Neural cell (in vitro differentiated cells): ENCODE measurements at regions not wholly inside any gene's neighbourhood (a gene's known extent, or its start where the extent isn't known, plus 50 kb on each side); places are given as distances from the start of the nearest gene placed in this dataset.

Source experiments
- H2AFZ ChIP-seq: fragments of 200-600, 300-800 bp; sonication (generic), shearing (Covaris generic); 2 replicates; pipeline ENCODE4 v1.6.0; 2014; ENCODE audit warnings: low read depth, mild to moderate bottlenecking, antibody characterized with exemption, low read length, moderate library complexity
- H3F3A ChIP-seq: fragments of 200-600 bp; shearing (Covaris generic); 2 replicates; pipeline ENCODE4 v1.6.1; 2016; ENCODE audit warnings: mild to moderate bottlenecking, moderate library complexity, mixed read lengths, antibody characterized with exemption, low read length; ENCODE audit not compliant: insufficient read depth, poor library complexity, severe bottlenecking
- H3K27ac ChIP-seq: fragments of 200-600, 300-800 bp; sonication (generic), shearing (Covaris generic); 2 replicates; pipeline ENCODE4 v1.5.1; 2014; ENCODE audit warnings: mild to moderate bottlenecking, low read length, moderate library complexity
- H3K27me3 ChIP-seq: fragments of 300-800, 200-600 bp; sonication (generic), shearing (Covaris generic); 2 replicates; pipeline ENCODE4 v1.6.0; 2014; ENCODE audit warnings: mild to moderate bottlenecking, low read depth, low read length, moderate library complexity; ENCODE audit not compliant: insufficient read depth
- H3K36me3 ChIP-seq: fragments of 300-800, 200-600 bp; sonication (generic), shearing (Covaris generic); 2 replicates; pipeline ENCODE4 v1.5.1; 2014; ENCODE audit warnings: mild to moderate bottlenecking, antibody characterized with exemption, low read length, moderate library complexity; ENCODE audit not compliant: insufficient read depth
- H3K4me2 ChIP-seq: fragments of 300-800, 200-600 bp; sonication (generic), shearing (Covaris generic); 2 replicates; pipeline ENCODE4 v1.6.0; 2014; ENCODE audit warnings: mild to moderate bottlenecking, low read length
- H3K4me3 ChIP-seq: fragments of 300-800, 200-600 bp; sonication (generic), shearing (Covaris generic); 2 replicates; pipeline ENCODE4 v1.5.1; 2014; ENCODE audit warnings: mild to moderate bottlenecking, low read length, moderate library complexity
- H3K79me2 ChIP-seq: fragments of 200-600 bp; shearing (Covaris generic); replicated peaks from 2 replicates; pipeline ENCODE4 v1.6.0; 2014; ENCODE audit warnings: mild to moderate bottlenecking, low read length, moderate library complexity; ENCODE audit not compliant: insufficient read depth
- H3K9ac ChIP-seq: fragments of 300-800, 200-600 bp; sonication (generic), shearing (Covaris generic); 2 replicates; pipeline ENCODE4 v1.6.1; 2016; ENCODE audit warnings: mild to moderate bottlenecking, low read length, mixed read lengths
- H3K9me2 ChIP-seq: fragments of 200-600 bp; shearing (Covaris generic); 2 replicates; pipeline ENCODE4 v1.6.1; 2016; ENCODE audit warnings: mild to moderate bottlenecking, low read length, mixed read lengths; ENCODE audit not compliant: insufficient read depth
- H3K9me3 ChIP-seq: fragments of 200-600, 300-800 bp; sonication (generic), shearing (Covaris generic); 2 replicates; pipeline ENCODE4 v1.6.1; 2016; ENCODE audit warnings: mild to moderate bottlenecking, mixed run types, low read length, moderate library complexity, mixed read lengths
- H4K20me1 ChIP-seq: fragments of 200-600 bp; shearing (Covaris generic); 2 replicates; pipeline ENCODE4 v1.6.1; 2016; ENCODE audit warnings: mild to moderate bottlenecking, mixed run types; ENCODE audit not compliant: insufficient read depth
- CTCF ChIP-seq: fragments of 450-650 bp; IDR thresholded peaks from 2 replicates; pipeline ENCODE4 v1.5.1; 2014; ENCODE audit warnings: antibody characterized with exemption, mild to moderate bottlenecking, moderate library complexity; ENCODE audit not compliant: poor library complexity, severe bottlenecking
- EP300 ChIP-seq: fragments of 450-650 bp; conservative IDR thresholded peaks from 2 replicates; pipeline ENCODE4 v1.6.1; 2014; ENCODE audit warnings: antibody characterized with exemption, mild to moderate bottlenecking, moderate library complexity; ENCODE audit not compliant: poor library complexity, severe bottlenecking
- EZH2 ChIP-seq: fragments of 200-600, 300-800 bp; shearing (Covaris generic), sonication (generic); IDR thresholded peaks from 2 replicates; pipeline ENCODE4 v1.6.1; 2014; ENCODE audit warnings: antibody characterized with exemption, low read length, borderline replicate concordance, mild to moderate bottlenecking; ENCODE audit not compliant: insufficient read depth, poor library complexity, severe bottlenecking
- MXI1 ChIP-seq: fragments of 450-650 bp; conservative IDR thresholded peaks from 2 replicates; pipeline ENCODE4 v1.6.1; 2014; ENCODE audit warnings: antibody characterized with exemption, mild to moderate bottlenecking; ENCODE audit not compliant: poor library complexity, severe bottlenecking
- POLR2AphosphoS5 ChIP-seq: IDR thresholded peaks from 2 replicates; pipeline ENCODE4 v1.6.1; 2012
- RAD21 ChIP-seq: fragments of 450-650 bp; conservative IDR thresholded peaks from 2 replicates; pipeline ENCODE4 v1.6.1; 2014; ENCODE audit warnings: antibody characterized with exemption, mild to moderate bottlenecking, moderate library complexity
- REST ChIP-seq: IDR thresholded peaks from 2 replicates; pipeline ENCODE4 v1.6.1; 2012; ENCODE audit warnings: borderline replicate concordance
- SMC3 ChIP-seq: fragments of 450-650 bp; conservative IDR thresholded peaks from 2 replicates; pipeline ENCODE4 v1.6.1; 2014; ENCODE audit warnings: antibody characterized with exemption, mild to moderate bottlenecking, moderate library complexity; ENCODE audit not compliant: poor library complexity
- TAF1 ChIP-seq: IDR thresholded peaks from 2 replicates; pipeline ENCODE4 v1.6.1; 2012; ENCODE audit warnings: low read depth

DNA sequence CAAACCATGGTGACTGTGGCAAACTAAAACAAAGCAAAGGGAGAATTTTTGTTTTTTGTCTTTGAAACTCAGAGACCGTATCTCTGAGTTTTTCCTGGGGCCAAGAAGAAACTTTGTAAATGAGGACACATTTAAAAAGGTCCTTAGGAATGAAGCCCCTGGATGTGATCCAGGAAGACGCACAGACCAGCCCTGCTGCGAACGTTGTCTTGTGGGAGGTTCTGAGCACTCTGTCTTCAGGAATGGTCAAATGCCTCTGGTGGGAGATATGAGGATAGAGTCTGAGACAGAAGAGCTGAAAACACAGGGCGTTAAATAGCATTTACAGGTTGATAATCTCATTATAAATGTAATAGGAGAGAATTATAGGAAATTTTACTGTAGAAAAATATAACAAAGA is 893.5 kb upstream of the KLHL29 start:
- Histone ChIP-seq H3K36me3 (no peaks in the 10 kb centered on the region), H3K4me2 (no peak overlapping the region), H3K27ac (no peak overlapping the region)

DNA sequence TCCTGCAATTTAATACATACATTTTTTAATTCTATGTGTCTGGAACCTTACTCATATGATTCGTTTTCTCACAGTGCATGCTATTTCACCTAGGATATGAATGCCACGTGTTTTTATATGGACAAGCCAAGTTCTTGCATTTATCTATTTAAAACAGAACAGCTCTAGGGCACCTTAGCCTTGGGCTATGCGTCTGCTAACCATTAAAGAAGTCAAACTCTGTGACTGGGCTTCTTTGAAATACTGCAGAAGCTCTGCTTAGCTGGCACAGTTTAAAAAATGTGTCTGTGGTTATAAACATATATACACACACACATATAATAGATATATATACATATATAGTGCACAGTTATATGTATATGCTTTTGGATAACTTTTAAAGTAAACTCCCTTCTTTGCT is 890.8 kb upstream of the KLHL29 start:
- no peaks in the 10 kb centered on the region for H3K27me3 ChIP-seq
- H3K79me2 ChIP-seq, result no peaks in the 10 kb centered on the region
- no peak overlapping the region for H3K27ac ChIP-seq
- H3F3A ChIP-seq, result no peaks in the 10 kb centered on the region
- no peaks in the 10 kb centered on the region for H3K9me2 ChIP-seq
- no peak overlapping the region for H3K4me2 ChIP-seq
- no peak overlapping the region for H3K4me3 ChIP-seq
- no peak overlapping the region for H3K9ac ChIP-seq
- no peak for TF ChIP-seq SMC3
- H3K36me3 ChIP-seq, result no peaks in the 10 kb centered on the region
- H2AFZ ChIP-seq, result no peak overlapping the region
- no peaks in the 10 kb centered on the region for H3K9me3 ChIP-seq
- H4K20me1 ChIP-seq, result no peaks in the 10 kb centered on the region

More for the DNA sequence above, 893.5 kb upstream of the KLHL29 start:
- Histone ChIP-seq H3K79me2 (no peaks in the 10 kb centered on the region), H3K9me2 (no peaks in the 10 kb centered on the region), H3K9me3 (no peaks in the 10 kb centered on the region), H3K4me3 (no peak overlapping the region), H3K27me3 (no peaks in the 10 kb centered on the region), H3F3A (no peaks in the 10 kb centered on the region), H4K20me1 (no peaks in the 10 kb centered on the region), H2AFZ (no peak overlapping the region), H3K9ac (no peak overlapping the region)
- TF ChIP-seq EP300 (no peak), CTCF (no peak), MXI1 (no peak), POLR2AphosphoS5 (no peak), RAD21 (no peak)

DNA sequence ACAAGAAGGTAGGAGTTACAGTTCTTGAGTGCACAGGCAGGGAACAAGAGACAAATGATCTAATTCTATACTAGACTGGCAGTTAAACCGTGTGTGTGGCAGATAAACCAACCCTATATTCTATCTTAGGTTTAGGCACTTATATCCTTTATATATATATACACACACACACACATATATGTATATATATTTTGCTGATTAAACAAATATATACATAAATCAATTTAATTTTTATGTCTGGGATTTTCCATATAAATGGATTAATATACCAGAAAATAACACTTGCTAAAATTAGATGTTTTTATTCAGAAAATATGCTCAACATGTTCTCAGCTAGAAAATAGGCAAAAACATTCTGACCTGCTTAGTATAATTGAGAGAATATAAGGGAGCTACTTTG is 887.9 kb upstream of the KLHL29 start:
- Histone ChIP-seq H3K27ac (no peak overlapping the region), H3K79me2 (no peaks in the 10 kb centered on the region), H3K27me3 (no peaks in the 10 kb centered on the region), H3K9ac (no peak overlapping the region), H3K9me3 (no peaks in the 10 kb centered on the region), H3K9me2 (no peaks in the 10 kb centered on the region), H3F3A (no peaks in the 10 kb centered on the region), H4K20me1 (no peaks in the 10 kb centered on the region), H3K4me3 (no peak overlapping the region), H3K36me3 (no peaks in the 10 kb centered on the region), H3K4me2 (no peak overlapping the region), H2AFZ (no peak overlapping the region)
- TF ChIP-seq MXI1 (no peak), EZH2 (no peak), EP300 (no peak), REST (no peak), POLR2AphosphoS5 (no peak), TAF1 (no peak), SMC3 (no peak), CTCF (no peak), RAD21 (no peak)
